ENCODE measurements at regions not wholly inside any gene's neighbourhood (a gene's known extent, or its start where the extent isn't known, plus 50 kb on each side); places are given as distances from the start of the nearest gene placed in this dataset.

DNA sequence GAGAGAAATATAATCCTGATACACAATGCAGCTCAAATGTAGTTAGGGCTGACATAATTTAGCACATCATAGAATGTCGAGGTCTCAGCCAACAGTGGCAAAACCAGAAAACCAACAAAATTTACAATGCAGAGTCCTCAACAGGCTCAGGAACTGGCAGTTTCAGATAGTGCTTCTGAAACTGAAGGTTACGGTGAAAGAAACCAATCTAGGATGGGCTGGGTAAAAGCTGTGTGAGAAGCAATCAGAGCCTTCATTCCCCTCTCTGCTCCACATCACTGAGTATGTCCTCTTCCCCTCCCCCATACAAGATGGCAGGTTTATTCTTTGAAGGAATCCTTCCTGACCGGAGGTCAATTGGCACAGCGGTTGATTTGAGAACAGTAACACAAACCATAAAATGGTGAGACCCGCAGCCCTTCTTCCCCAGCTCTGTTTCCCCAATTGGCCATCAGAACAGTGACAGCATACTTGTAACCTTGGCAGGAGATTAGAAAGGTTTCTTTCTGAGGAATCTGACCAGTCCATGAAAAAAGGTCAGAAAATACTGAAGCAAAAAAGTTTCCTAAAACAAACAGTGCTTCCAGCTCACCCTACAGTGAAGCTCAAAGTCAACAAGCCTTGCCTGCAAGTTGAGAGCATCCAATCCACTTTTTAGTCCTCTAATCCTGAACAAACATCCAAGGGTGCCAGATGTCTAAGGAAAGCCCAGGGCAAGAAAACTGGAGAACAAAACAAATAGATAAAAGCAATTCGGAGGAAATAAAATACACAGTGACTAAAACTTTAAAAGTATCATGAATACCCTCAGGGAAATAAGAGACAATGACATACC, 53.9 kb upstream of the IL6 start:
- no peak overlapping the region for H3K27ac Mint-ChIP-seq
- Histone ChIP-seq H3K79me2 (ENCODE audit: low read depth) (no peaks in the 10 kb centered on the region), H3K9ac (no peak overlapping the region), H2AFZ (replicated peaks) (no peak overlapping the region), H3F3A (ENCODE audit: low read depth) (no peaks in the 10 kb centered on the region), H4K20me1 (ENCODE audit: low read depth) (no peaks in the 10 kb centered on the region), H3K27me3 (no peaks in the 10 kb centered on the region), H3K27ac (no peak overlapping the region), H3K4me3 (no peak overlapping the region), H3K4me2 (no peak overlapping the region), H3K4me1 (no peaks in the 10 kb centered on the region), H3K9me3 (ENCODE audit: low read depth) (no peaks in the 10 kb centered on the region), H3K36me3 (no peaks in the 10 kb centered on the region)
- no peak for DNase-seq (ENCODE audit: low spot score)
- H3K27me3 Mint-ChIP-seq (ENCODE audit: insufficient read depth, low read depth) = no peaks in the 10 kb centered on the region
- no peak overlapping the region for H3K4me3 Mint-ChIP-seq
- H3K36me3 Mint-ChIP-seq = no peaks in the 10 kb centered on the region
- TF ChIP-seq, protein P1, sequence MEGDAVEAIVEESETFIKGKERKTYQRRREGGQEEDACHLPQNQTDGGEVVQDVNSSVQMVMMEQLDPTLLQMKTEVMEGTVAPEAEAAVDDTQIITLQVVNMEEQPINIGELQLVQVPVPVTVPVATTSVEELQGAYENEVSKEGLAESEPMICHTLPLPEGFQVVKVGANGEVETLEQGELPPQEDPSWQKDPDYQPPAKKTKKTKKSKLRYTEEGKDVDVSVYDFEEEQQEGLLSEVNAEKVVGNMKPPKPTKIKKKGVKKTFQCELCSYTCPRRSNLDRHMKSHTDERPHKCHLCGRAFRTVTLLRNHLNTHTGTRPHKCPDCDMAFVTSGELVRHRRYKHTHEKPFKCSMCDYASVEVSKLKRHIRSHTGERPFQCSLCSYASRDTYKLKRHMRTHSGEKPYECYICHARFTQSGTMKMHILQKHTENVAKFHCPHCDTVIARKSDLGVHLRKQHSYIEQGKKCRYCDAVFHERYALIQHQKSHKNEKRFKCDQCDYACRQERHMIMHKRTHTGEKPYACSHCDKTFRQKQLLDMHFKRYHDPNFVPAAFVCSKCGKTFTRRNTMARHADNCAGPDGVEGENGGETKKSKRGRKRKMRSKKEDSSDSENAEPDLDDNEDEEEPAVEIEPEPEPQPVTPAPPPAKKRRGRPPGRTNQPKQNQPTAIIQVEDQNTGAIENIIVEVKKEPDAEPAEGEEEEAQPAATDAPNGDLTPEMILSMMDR (IDR thresholded peaks at IDR 0.05) = no peak
- TF ChIP-seq EZH2 (IDR thresholded peaks at IDR 0.05) (no peak), EZH2phosphoT487 (IDR thresholded peaks at IDR 0.05) (no peak)
- H3K4me1 Mint-ChIP-seq = no peaks in the 10 kb centered on the region
- no peaks in the 10 kb centered on the region for H3K9me3 Mint-ChIP-seq

DNA sequence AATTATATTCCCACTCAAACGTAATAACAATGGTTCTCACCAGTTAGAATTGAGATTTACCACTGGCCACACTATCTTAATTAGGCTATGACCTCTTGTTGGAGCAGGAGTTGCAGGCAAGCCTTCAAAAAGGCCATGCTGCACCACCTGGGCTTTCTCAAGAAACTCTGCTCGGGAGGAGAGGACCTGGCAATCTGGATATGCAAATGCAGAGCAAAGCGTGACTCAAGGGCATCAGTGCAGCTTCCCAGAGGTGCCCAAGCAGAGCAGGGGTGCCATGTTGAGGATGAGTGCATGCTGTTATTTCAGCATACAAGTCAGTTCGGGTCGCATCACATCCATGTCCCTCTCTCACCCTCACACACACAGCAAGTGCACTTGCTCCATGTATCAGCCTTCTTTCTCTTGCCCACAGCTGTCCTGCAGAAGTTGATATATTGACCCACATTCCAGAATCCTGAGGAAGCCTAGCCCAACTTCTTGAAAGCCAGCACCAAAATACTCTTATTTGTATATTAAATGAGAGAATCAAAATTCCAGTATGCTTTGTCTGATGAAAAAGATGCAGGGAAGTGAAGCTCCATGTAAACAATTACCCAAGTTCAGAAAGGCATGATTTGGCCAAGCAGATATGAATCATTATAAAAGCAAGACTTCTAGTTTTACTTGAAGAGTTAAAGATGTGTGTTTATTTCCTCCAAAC, 55.7 kb upstream of the IL6 start:
- Histone ChIP-seq H2AFZ (replicated peaks) (no peak overlapping the region), H3K9ac (no peak overlapping the region), H3K4me2 (no peak overlapping the region), H3K27me3 (no peaks in the 10 kb centered on the region), H3K4me3 (no peak overlapping the region), H3K27ac (no peak overlapping the region), H3F3A (ENCODE audit: low read depth) (no peaks in the 10 kb centered on the region), H3K79me2 (ENCODE audit: low read depth) (no peaks in the 10 kb centered on the region), H3K36me3 (no peaks in the 10 kb centered on the region), H3K9me3 (ENCODE audit: low read depth) (no peaks in the 10 kb centered on the region), H4K20me1 (ENCODE audit: low read depth) (no peaks in the 10 kb centered on the region), H3K4me1 (no peaks in the 10 kb centered on the region)
- TF ChIP-seq EZH2 (IDR thresholded peaks at IDR 0.05) = no peak
- TF ChIP-seq EZH2phosphoT487 (IDR thresholded peaks at IDR 0.05) = no peak
- TF ChIP-seq, protein P1 (IDR thresholded peaks at IDR 0.05) = no peak
- Mint-ChIP-seq H3K9me3 (no peaks in the 10 kb centered on the region), H3K36me3 (no peaks in the 10 kb centered on the region), H3K4me1 (no peaks in the 10 kb centered on the region), H3K27ac (no peak overlapping the region), H3K4me3 (no peak overlapping the region), H3K27me3 (ENCODE audit: insufficient read depth, low read depth) (no peaks in the 10 kb centered on the region)
- DNase-seq (ENCODE audit: low spot score) = no peak

DNA sequence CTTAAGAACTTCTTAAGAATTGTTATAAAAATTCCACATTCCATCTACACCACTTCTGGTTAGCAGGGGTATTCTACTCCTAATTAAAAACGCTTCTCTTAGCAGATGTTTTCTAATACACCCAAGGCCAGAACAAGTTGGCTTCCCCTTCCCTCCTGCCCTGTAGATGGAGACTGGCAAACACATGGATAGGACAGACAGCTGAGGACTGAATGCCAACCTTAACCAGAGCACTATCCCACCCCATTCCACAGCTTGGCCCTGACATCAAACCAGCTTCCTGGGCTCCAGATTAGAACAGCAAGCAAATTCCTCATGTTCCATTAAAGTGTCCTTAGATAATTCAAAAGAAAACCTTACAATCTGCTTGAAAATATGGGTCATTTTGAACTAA, 56.6 kb upstream of the IL6 start:
- H3K9me3 Mint-ChIP-seq = no peaks in the 10 kb centered on the region
- no peaks in the 10 kb centered on the region for H3K9me3 ChIP-seq (ENCODE audit: low read depth)
- no peak overlapping the region for H3K4me3 ChIP-seq
- H3K4me1 ChIP-seq = no peaks in the 10 kb centered on the region
- no peak overlapping the region for H2AFZ ChIP-seq (replicated peaks)
- no peaks in the 10 kb centered on the region for H3K4me1 Mint-ChIP-seq
- H3F3A ChIP-seq (ENCODE audit: low read depth) = no peaks in the 10 kb centered on the region
- no peak for DNase-seq (ENCODE audit: low spot score)
- H3K4me2 ChIP-seq = no peak overlapping the region
- H3K79me2 ChIP-seq (ENCODE audit: low read depth) = no peaks in the 10 kb centered on the region
- H3K27me3 ChIP-seq = no peaks in the 10 kb centered on the region
- TF ChIP-seq, protein P1 (IDR thresholded peaks at IDR 0.05) = no peak
- TF ChIP-seq EZH2 (IDR thresholded peaks at IDR 0.05) = no peak
- H3K36me3 Mint-ChIP-seq = no peaks in the 10 kb centered on the region
- no peak overlapping the region for H3K27ac Mint-ChIP-seq
- no peaks in the 10 kb centered on the region for H4K20me1 ChIP-seq (ENCODE audit: low read depth)
- H3K9ac ChIP-seq = no peak overlapping the region
- H3K27ac ChIP-seq = no peak overlapping the region
- no peaks in the 10 kb centered on the region for H3K36me3 ChIP-seq
- H3K27me3 Mint-ChIP-seq (ENCODE audit: insufficient read depth, low read depth) = no peaks in the 10 kb centered on the region
- no peak overlapping the region for H3K4me3 Mint-ChIP-seq
